HFFc6 (cell line): ENCODE measurements at regions not wholly inside any gene's neighbourhood (a gene's known extent, or its start where the extent isn't known, plus 50 kb on each side); places are given as distances from the start of the nearest gene placed in this dataset.
A peak's percentile ranks its signal among the peaks of the same experiment; 100 is the strongest.

Source experiments
- DNase-seq: peaks from one replicate; pipeline ENCODE4 v3.0.0-alpha.2; 2018
- H3K27ac Mint-ChIP-seq: 2 replicates; pipeline ENCODE4 v1.8.0; 2020; ENCODE audit warnings: mild to moderate bottlenecking, mixed read lengths
- H3K27me3 Mint-ChIP-seq: 2 replicates; pipeline ENCODE4 v1.8.0; 2021; ENCODE audit warnings: mild to moderate bottlenecking, moderate library complexity, mixed read lengths; ENCODE audit not compliant: insufficient read depth
- H3K36me3 Mint-ChIP-seq: 2 replicates; pipeline ENCODE4 v1.8.0; 2021; ENCODE audit warnings: low read depth, mixed read lengths
- H3K4me1 Mint-ChIP-seq: 2 replicates; pipeline ENCODE4 v1.8.0; 2020; ENCODE audit warnings: low read depth, mixed read lengths
- H3K4me3 Mint-ChIP-seq: 2 replicates; pipeline ENCODE4 v1.8.0; 2020; ENCODE audit warnings: mild to moderate bottlenecking, moderate library complexity, mixed read lengths
- H3K9me3 Mint-ChIP-seq: 2 replicates; pipeline ENCODE4 v1.8.0; 2020; ENCODE audit warnings: mild to moderate bottlenecking, mixed read lengths
- TF ChIP-seq, protein P1 (sequence below): fragments of 200-600 bp; sonication (generic); IDR thresholded peaks from 2 replicates; pipeline ENCODE4 v1.5.0; 2021; ENCODE audit warnings: antibody characterized with exemption, mild to moderate bottlenecking

DNA sequence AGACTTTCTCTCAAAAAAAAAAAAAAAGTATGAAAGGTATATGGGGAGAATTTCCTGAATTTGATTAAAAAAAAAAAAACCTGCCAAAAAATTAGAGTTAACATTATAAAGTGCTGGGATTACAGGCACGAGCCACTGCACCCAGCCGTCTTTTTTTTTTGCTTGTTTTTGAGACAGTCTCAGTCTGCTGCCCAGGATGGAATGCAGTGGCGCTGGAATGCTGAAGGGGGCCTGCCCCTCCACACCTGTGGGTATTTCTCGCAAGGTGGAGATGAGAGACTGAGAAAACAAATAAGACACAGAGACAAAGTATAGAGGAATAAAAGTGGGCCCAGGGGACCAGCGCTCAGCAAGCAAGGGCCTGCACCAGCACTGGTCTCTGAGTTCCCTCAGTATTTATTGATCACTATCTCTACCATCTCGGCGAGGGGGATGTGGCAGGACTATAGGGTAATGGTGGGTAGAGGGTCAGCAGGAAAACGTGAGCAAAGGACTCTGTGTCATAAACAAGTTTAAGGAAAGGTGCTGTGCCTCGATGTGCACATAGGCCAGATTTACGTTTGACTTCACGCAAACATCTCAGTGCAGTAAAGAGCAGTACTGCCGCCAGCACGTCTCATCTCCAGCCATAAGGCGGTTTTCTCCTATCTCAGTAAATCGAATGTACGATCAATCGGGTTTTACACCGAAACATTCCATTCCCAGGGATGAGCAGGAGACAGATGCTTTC is 117.2 kb downstream of the GOSR1 start:
- DNase-seq, result no peak
- Mint-ChIP-seq H3K9me3 (no peaks in the 10 kb centered on the region; the same call in 1 of the 2 replicates), H3K27ac (no peak overlapping the region), H3K36me3 (no peaks in the 10 kb centered on the region; the same call in 1 of the 2 replicates), H3K4me1 (peaks cover 23% of the 10 kb centered on the region), H3K4me3 (no peak overlapping the region), H3K27me3 (no peaks in the 10 kb centered on the region)
- TF ChIP-seq, protein P1, sequence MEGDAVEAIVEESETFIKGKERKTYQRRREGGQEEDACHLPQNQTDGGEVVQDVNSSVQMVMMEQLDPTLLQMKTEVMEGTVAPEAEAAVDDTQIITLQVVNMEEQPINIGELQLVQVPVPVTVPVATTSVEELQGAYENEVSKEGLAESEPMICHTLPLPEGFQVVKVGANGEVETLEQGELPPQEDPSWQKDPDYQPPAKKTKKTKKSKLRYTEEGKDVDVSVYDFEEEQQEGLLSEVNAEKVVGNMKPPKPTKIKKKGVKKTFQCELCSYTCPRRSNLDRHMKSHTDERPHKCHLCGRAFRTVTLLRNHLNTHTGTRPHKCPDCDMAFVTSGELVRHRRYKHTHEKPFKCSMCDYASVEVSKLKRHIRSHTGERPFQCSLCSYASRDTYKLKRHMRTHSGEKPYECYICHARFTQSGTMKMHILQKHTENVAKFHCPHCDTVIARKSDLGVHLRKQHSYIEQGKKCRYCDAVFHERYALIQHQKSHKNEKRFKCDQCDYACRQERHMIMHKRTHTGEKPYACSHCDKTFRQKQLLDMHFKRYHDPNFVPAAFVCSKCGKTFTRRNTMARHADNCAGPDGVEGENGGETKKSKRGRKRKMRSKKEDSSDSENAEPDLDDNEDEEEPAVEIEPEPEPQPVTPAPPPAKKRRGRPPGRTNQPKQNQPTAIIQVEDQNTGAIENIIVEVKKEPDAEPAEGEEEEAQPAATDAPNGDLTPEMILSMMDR, result no peak

DNA sequence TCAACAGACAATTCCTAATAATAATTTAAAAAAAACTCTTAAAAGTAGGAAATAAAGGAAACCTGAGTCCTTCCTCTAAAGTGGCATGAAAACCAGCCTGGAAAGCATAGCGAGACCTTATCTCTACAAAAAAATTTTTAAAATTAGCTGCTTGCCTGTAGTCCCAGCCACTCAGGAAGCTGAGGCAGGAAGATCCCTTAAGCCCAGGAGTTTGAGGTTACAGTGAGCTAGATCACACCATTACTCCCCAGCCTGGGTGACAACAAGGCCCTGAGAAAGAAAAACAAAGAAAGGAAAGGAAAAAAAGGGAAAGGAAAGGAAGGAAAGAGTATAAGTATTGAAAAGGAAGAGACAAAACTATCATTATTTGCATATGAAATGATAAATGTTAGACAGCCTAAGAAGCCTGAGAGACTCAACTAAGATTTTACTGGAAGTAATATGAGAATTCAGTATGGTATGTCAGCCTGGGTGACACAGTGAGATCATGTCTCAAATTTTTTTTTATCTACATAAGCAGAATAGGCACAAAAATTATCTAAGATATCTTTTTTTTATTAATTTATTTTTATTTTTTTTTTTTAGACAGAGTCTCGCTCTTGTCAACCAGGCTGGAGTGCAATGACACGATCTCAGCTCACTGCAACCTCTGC is 113.0 kb downstream of the GOSR1 start:
- no peak for DNase-seq
- Mint-ChIP-seq H3K9me3 (no peaks in the 10 kb centered on the region; the same call in none of the 2 replicates), H3K36me3 (peaks cover 9% of the 10 kb centered on the region), H3K27ac (peak overlapping the region; percentile 43), H3K27me3 (no peaks in the 10 kb centered on the region; the same call in 1 of the 2 replicates), H3K4me3 (no peak overlapping the region), H3K4me1 (peaks cover 22% of the 10 kb centered on the region)
- TF ChIP-seq, protein P1, result no peak

DNA sequence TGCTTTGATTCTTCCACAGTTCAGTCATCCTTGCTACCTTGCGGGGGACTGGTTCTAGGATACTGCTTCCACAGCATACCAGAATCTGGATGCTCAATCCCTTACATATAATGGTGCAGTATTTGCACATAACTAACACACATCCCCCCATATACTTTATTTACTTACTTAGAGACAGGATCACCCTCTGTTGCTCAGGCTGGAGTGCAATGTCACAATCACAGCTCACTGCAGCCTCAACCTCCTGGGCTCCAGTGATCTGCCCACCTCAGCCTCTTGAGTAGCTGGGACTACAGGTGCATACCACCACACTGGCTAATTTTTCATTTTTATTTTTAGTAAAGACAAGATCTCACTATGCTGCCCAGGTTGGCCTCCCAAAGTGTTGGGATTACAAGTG is 112.2 kb downstream of the GOSR1 start:
- Mint-ChIP-seq H3K36me3 (peaks cover 9% of the 10 kb centered on the region), H3K27ac (no peak overlapping the region), H3K4me1 (peaks cover 27% of the 10 kb centered on the region), H3K27me3 (peaks cover 2% of the 10 kb centered on the region; the same call in 1 of the 2 replicates), H3K4me3 (no peak overlapping the region), H3K9me3 (no peaks in the 10 kb centered on the region; the same call in none of the 2 replicates)
- TF ChIP-seq, protein P1, result no peak
- DNase-seq, result no peak

DNA sequence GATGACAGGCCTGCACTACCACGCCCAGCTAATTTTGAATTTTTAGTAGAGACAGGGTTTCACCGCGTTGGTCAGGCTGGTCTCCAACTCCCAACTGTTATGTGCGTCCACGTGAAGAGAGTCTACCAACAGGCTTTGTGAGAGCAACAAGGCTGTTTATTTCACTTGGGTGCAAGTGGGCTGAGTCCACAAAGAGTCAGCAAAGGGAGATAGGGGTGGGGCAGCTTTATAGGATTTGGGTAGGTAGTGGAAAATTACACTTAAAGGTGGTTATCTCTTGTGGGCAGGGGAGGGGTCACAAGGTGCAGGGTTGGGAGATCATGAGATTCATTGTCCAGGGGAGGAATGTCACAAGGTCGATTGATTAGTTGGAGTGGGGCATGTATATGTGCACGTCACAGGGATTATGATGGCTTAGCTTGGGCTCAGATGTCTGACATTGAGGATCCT is 111.6 kb downstream of the GOSR1 start:
- peaks cover 29% of the 10 kb centered on the region for H3K4me1 Mint-ChIP-seq
- peaks cover 4% of the 10 kb centered on the region; the same call in 1 of the 2 replicates for H3K27me3 Mint-ChIP-seq

DNA sequence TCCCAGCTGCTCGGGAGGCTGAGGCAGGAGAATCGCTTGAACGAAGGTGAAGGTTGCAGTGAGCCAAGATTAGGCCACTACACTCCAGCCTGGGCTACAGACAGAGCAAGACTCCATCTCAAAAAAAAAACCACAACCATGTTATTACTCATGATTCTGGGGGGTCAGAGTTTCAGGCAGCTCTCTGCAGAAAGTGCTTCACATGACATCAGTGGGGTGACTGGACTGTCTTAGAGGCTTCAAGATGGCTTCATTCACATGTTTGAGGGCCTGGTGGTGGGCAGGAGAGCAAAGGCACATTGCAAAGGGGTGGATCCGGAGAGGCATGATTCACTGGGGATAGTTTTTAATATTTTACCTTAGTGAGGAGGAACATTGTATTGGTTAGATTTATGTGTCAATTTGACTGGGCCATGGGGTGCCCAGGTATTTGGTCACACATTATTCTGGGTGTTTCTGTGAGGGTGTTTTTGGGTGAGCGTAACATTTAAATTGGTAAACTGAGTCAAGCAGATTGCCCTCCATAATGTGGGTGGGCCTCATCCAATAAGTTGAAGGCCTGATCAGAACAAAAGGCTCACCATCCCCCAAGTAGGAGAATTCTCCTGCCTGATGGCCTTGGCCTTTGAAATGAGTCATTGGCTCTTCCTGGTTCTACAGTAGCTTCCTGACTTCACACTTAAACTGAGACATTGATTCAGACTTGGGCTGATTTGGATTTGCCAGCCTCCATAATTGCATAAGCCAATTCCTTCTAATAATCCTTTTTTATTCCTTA is 109.8 kb downstream of the GOSR1 start:
- peaks cover 29% of the 10 kb centered on the region for H3K4me1 Mint-ChIP-seq
- H3K27ac Mint-ChIP-seq, result peak overlapping the region; percentile 90
- TF ChIP-seq, protein P1, result no peak
- peaks cover 9% of the 10 kb centered on the region for H3K36me3 Mint-ChIP-seq
- DNase-seq, result peak; percentile 78
- peak overlapping the region; percentile 49 for H3K4me3 Mint-ChIP-seq
- no peaks in the 10 kb centered on the region; the same call in none of the 2 replicates for H3K9me3 Mint-ChIP-seq
- peaks cover 4% of the 10 kb centered on the region; the same call in 1 of the 2 replicates for H3K27me3 Mint-ChIP-seq

More for the DNA sequence above, 111.6 kb downstream of the GOSR1 start:
- TF ChIP-seq, protein P1, result no peak
- H3K27ac Mint-ChIP-seq, result no peak overlapping the region; the same call in 1 of the 2 replicates
- H3K9me3 Mint-ChIP-seq, result no peaks in the 10 kb centered on the region; the same call in none of the 2 replicates
- peaks cover 9% of the 10 kb centered on the region for H3K36me3 Mint-ChIP-seq
- DNase-seq, result no peak
- H3K4me3 Mint-ChIP-seq, result no peak overlapping the region
